Smooth muscle cell (in vitro differentiated cells): ENCODE measurements at regions not wholly inside any gene's neighbourhood (a gene's known extent, or its start where the extent isn't known, plus 50 kb on each side); places are given as distances from the start of the nearest gene placed in this dataset.

ENCODE experiments used
- DNase-seq: peaks from one replicate; lab custom pipeline; 2025; ENCODE audit not compliant: unreplicated experiment; lab: John Stamatoyannopoulos, UW
- H2AFZ ChIP-seq: fragments of 200-600 bp; sonication (generic); 2 replicates; pipeline ENCODE4 v1.6.0; 2016; ENCODE audit warnings: antibody characterized with exemption, low read depth, mild to moderate bottlenecking
- H3F3A ChIP-seq: fragments of 200-600 bp; sonication (generic); 2 replicates; pipeline ENCODE4 v1.6.0; 2017; ENCODE audit warnings: antibody characterized with exemption, low read depth
- H3K27ac ChIP-seq: fragments of 200-600 bp; sonication (generic); 2 replicates; pipeline ENCODE4 v1.5.1; 2016; ENCODE audit warnings: low read depth, mild to moderate bottlenecking
- H3K27me3 ChIP-seq: fragments of 200-600 bp; sonication (generic); 2 replicates; pipeline ENCODE4 v1.6.1; 2016; ENCODE audit warnings: low read depth, mild to moderate bottlenecking
- H3K36me3 ChIP-seq: fragments of 200-600 bp; sonication (generic); 2 replicates; pipeline ENCODE4 v1.5.1; 2016; ENCODE audit warnings: low read depth
- H3K4me1 ChIP-seq: fragments of 200-600 bp; sonication (generic); 2 replicates; pipeline ENCODE4 v1.5.1; 2016; ENCODE audit warnings: low read depth
- H3K4me2 ChIP-seq: fragments of 200-600 bp; sonication (generic); 2 replicates; pipeline ENCODE4 v1.6.0; 2016; ENCODE audit warnings: mild to moderate bottlenecking
- H3K4me3 ChIP-seq: fragments of 200-600 bp; sonication (generic); 2 replicates; pipeline ENCODE4 v1.5.1; 2016; ENCODE audit warnings: mild to moderate bottlenecking
- H3K79me2 ChIP-seq: fragments of 200-600 bp; sonication (generic); 2 replicates; pipeline ENCODE4 v1.6.0; 2016; ENCODE audit warnings: low read depth, mild to moderate bottlenecking
- H3K9ac ChIP-seq: fragments of 200-600 bp; sonication (generic); 2 replicates; pipeline ENCODE4 v1.6.0; 2016; ENCODE audit warnings: low read depth
- H3K9me3 ChIP-seq: fragments of 200-600 bp; sonication (generic); replicated peaks from 2 replicates; pipeline ENCODE4 v1.5.1; 2016; ENCODE audit warnings: low read depth
- H4K20me1 ChIP-seq: fragments of 200-600 bp; sonication (generic); 2 replicates; pipeline ENCODE4 v1.6.0; 2016; ENCODE audit warnings: low read depth
- WGBS: methylation state at CpG from one replicate; pipeline ENCODE4 v1.1.7; 2016; ENCODE audit warnings: low lambda C conversion rate; 5-methylcytosine and 5-hydroxymethylcytosine counted together
- TF ChIP-seq, protein P1 (sequence below): fragments of 200-600 bp; sonication (generic); IDR thresholded peaks from 2 replicates; pipeline ENCODE4 v1.5.1; 2017; ENCODE audit warnings: borderline replicate concordance, mild to moderate bottlenecking, antibody characterized with exemption; ENCODE audit not compliant: insufficient read depth, poor library complexity, severe bottlenecking

DNA sequence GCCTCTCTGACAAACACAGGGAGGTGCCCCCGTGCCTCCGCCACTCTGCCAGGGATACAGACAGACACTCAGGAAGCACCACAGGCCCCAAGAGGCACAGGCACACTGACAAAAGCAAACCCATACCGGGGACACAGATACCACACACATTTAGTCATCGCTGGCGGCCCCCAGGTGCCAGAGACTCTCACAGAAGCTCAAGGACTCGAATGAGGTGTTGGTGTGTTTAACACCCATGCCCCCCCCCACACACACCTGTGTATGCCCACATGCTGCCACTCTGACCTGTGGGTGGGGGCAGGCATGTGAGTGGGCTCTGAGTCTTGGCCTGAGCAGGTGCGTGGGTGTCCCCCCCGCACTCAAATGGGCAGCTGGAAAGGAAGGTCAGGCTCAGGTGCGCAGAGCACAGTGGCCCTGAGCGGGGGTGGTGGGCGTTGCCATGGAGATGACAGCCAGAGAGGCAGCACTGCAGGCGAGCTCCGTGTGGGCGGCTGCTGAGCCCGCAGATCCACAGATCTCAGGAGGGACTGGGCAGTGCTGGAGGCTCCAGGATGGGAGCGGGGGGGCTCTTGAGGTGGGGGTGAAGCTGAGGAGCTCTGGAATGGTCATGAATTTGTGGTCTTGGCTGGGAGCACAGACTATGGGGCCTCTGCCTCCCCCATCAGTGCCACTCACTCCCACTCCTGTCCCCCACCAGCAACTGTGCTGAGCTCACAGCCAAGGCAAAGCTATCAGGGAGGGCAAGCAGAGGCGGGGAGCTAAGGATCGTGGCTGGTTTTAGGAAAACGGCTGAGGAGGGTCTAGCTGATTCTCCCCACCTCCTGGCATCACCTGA lies 73.9 kb upstream of the TAF1B start:
- H3K27ac ChIP-seq, result no peak overlapping the region
- no peak overlapping the region for H3K4me3 ChIP-seq
- no peaks in the 10 kb centered on the region for H4K20me1 ChIP-seq
- H3K4me1 ChIP-seq, result peaks cover 12% of the 10 kb centered on the region
- H3K79me2 ChIP-seq, result no peaks in the 10 kb centered on the region
- H3K27me3 ChIP-seq, result no peaks in the 10 kb centered on the region
- 60% methylated on average over 19 of the region's 19 CpGs for WGBS
- no peak overlapping the region for H2AFZ ChIP-seq
- no peaks in the 10 kb centered on the region for H3F3A ChIP-seq
- H3K36me3 ChIP-seq, result no peaks in the 10 kb centered on the region
- no peak overlapping the region for H3K4me2 ChIP-seq
- no peaks in the 10 kb centered on the region for H3K9me3 ChIP-seq
- DNase-seq, result no peak
- H3K9ac ChIP-seq, result no peak overlapping the region
- TF ChIP-seq, protein P1, sequence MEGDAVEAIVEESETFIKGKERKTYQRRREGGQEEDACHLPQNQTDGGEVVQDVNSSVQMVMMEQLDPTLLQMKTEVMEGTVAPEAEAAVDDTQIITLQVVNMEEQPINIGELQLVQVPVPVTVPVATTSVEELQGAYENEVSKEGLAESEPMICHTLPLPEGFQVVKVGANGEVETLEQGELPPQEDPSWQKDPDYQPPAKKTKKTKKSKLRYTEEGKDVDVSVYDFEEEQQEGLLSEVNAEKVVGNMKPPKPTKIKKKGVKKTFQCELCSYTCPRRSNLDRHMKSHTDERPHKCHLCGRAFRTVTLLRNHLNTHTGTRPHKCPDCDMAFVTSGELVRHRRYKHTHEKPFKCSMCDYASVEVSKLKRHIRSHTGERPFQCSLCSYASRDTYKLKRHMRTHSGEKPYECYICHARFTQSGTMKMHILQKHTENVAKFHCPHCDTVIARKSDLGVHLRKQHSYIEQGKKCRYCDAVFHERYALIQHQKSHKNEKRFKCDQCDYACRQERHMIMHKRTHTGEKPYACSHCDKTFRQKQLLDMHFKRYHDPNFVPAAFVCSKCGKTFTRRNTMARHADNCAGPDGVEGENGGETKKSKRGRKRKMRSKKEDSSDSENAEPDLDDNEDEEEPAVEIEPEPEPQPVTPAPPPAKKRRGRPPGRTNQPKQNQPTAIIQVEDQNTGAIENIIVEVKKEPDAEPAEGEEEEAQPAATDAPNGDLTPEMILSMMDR, result no peak

DNA sequence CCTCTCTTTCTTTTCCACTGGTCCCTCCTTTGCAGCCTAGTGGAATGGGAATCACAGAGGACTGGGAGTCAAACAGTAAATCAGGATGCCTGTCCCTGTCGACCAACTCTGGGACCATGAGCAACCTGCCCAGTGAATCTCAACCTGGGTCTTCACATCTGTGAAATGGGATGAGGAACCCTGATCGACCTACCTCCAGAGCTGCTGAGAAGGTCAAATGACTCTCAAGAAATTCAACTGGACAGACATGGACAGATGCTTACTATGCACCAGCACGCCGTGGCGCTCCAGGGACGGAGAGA lies 73.3 kb upstream of the TAF1B start:
- TF ChIP-seq, protein P1, result no peak
- Histone ChIP-seq H3K9me3 (no peaks in the 10 kb centered on the region), H4K20me1 (no peaks in the 10 kb centered on the region), H3K9ac (no peak overlapping the region), H3F3A (no peaks in the 10 kb centered on the region), H3K79me2 (no peaks in the 10 kb centered on the region), H3K4me3 (no peak overlapping the region), H3K4me1 (peaks cover 12% of the 10 kb centered on the region), H3K4me2 (peak overlapping the region; percentile 53), H3K27ac (no peak overlapping the region), H3K36me3 (no peaks in the 10 kb centered on the region), H2AFZ (no peak overlapping the region), H3K27me3 (no peaks in the 10 kb centered on the region)
- DNase-seq, result no peak
- 63% methylated on average over 6 of the region's 6 CpGs for WGBS

DNA sequence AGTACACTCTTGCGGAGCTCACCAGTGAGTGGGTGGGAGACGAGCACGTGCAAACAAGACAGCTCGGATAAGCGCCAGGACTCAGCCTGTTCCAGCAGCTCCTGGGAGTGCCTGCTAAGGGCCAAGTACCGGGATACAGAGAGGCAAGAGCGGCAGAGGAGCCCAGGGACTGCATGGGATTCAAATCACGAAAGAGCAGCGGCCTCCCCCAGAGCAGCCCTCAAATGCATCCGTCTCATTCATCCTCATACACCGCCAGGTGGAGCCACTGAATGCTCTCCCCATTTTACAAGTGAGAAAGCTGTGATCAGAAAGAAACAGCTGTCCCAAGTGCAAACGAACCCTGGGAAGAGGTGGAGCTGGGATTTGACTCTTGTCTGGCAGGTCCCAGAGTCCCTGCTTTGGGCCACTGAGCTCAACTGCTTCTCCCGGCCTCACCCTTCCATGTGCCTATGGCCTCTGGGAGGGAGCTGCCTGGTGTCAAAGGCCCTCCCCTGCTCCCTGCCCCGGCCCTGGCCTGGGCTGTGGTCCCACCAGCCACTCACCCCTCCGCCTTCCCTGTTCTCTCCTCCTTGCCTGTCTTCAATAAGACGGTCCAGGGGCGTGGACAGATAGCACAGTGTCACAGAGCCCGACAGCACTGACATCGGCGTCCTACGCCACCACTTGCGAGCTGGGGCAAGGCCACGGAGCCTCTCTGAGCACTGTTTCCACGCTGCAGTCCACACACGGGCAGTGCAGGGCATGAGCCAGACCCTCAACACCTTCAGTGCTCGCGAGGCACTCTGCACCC lies 72.8 kb upstream of the TAF1B start:
- H3K36me3 ChIP-seq, result no peaks in the 10 kb centered on the region
- 58% methylated on average over 25 of the region's 27 CpGs for WGBS
- H3K9ac ChIP-seq, result no peak overlapping the region
- no peak overlapping the region for H3K4me3 ChIP-seq
- no peaks in the 10 kb centered on the region for H3K9me3 ChIP-seq
- TF ChIP-seq, protein P1, result peak; percentile 65
- no peak for DNase-seq
- no peaks in the 10 kb centered on the region for H3K27me3 ChIP-seq
- H4K20me1 ChIP-seq, result no peaks in the 10 kb centered on the region
- no peak overlapping the region for H3K27ac ChIP-seq
- H3F3A ChIP-seq, result no peaks in the 10 kb centered on the region
- peak overlapping the region; percentile 53 for H3K4me2 ChIP-seq
- H2AFZ ChIP-seq, result no peak overlapping the region
- no peaks in the 10 kb centered on the region for H3K79me2 ChIP-seq
- peaks cover 12% of the 10 kb centered on the region for H3K4me1 ChIP-seq
